Activated naive CD8-positive, alpha-beta T cell treated with anti-CD3 and anti-CD28 coated beads, Interleukin-2, amount 10 ng/mL, durations not matched to agents 7 days and 5 days (primary cell): ENCODE measurements at regions not wholly inside any gene's neighbourhood (a gene's known extent, or its start where the extent isn't known, plus 50 kb on each side); places are given as distances from the start of the nearest gene placed in this dataset.
A peak's percentile ranks its signal among the peaks of the same experiment; 100 is the strongest.

Experiments
- ATAC-seq: fragments of 150-1000 bp; cut with Tn5 transposase; one replicate; pipeline ENCODE4 v1.10.0; 2021; ENCODE audit warnings: low read depth, moderate library complexity
- POLR2A ChIA-PET: fragments of 350-600 bp; sonication (Branson Sonifier 250); formaldehyde crosslinking; loops from one replicate; lab custom pipeline; 2021; ENCODE audit warnings: antibody characterized with exemption; lab: Charles Lee
- DNase-seq: peaks from one replicate; pipeline ENCODE4 v3.0.0; 2021
- H3K27ac Mint-ChIP-seq: one replicate; pipeline ENCODE4 v1.8.0; 2022; ENCODE audit warnings: mild to moderate bottlenecking, mixed read lengths
- H3K27me3 Mint-ChIP-seq: one replicate; pipeline ENCODE4 v1.8.0; 2022; ENCODE audit warnings: mild to moderate bottlenecking, moderate library complexity, mixed read lengths
- H3K36me3 Mint-ChIP-seq: one replicate; pipeline ENCODE4 v1.8.0; 2021; ENCODE audit warnings: mild to moderate bottlenecking, mixed read lengths
- H3K4me1 Mint-ChIP-seq: one replicate; pipeline ENCODE4 v1.8.0; 2021; ENCODE audit warnings: mixed read lengths
- H3K4me3 Mint-ChIP-seq: one replicate; pipeline ENCODE4 v1.8.0; 2022; ENCODE audit warnings: mild to moderate bottlenecking, moderate library complexity, mixed read lengths
- H3K9me3 Mint-ChIP-seq: one replicate; pipeline ENCODE4 v1.8.0; 2021; ENCODE audit warnings: mixed read lengths

GRCh38 chr12:92275443-92276154, 130.0 kb upstream of the BTG1 start:
- H3K27me3 Mint-ChIP-seq: no peaks in the 10 kb centered on the region

GRCh38 chr12:92273076-92273475, 127.4 kb upstream of the BTG1 start:
- no peak overlapping the region for H3K27ac Mint-ChIP-seq

More at GRCh38 chr12:92275443-92276154, 130.0 kb upstream of the BTG1 start:
- no peak overlapping the region for H3K4me3 Mint-ChIP-seq
- DNase-seq (no peak), ATAC-seq (no peak)
- peaks cover 3% of the 10 kb centered on the region for H3K4me1 Mint-ChIP-seq
- POLR2A ChIA-PET: no interaction called here
- H3K36me3 Mint-ChIP-seq: peaks cover 8% of the 10 kb centered on the region
- peak overlapping the region; percentile 34 for H3K27ac Mint-ChIP-seq
- peaks cover 11% of the 10 kb centered on the region for H3K9me3 Mint-ChIP-seq

GRCh38 chr12:92272061-92272964, 126.7 kb upstream of the BTG1 start:
- no peak for DNase-seq
- no peak for ATAC-seq
- peaks cover 1% of the 10 kb centered on the region for H3K4me1 Mint-ChIP-seq
- POLR2A ChIA-PET: no interaction called here
- peaks cover 8% of the 10 kb centered on the region for H3K36me3 Mint-ChIP-seq
- H3K27ac Mint-ChIP-seq: no peak overlapping the region
- no peak overlapping the region for H3K4me3 Mint-ChIP-seq
- no peaks in the 10 kb centered on the region for H3K27me3 Mint-ChIP-seq
- H3K9me3 Mint-ChIP-seq: peaks cover 7% of the 10 kb centered on the region

More at GRCh38 chr12:92273076-92273475, 127.4 kb upstream of the BTG1 start:
- DNase-seq (no peak), ATAC-seq (no peak)
- Mint-ChIP-seq H3K4me1 (peaks cover 2% of the 10 kb centered on the region), H3K36me3 (peaks cover 8% of the 10 kb centered on the region), H3K4me3 (no peak overlapping the region), H3K9me3 (peaks cover 9% of the 10 kb centered on the region), H3K27me3 (no peaks in the 10 kb centered on the region)
- POLR2A ChIA-PET: no interaction called here

- Mint-ChIP-seq H3K27me3 (no peaks in the 10 kb centered on the region), H3K36me3 (peaks cover 5% of the 10 kb centered on the region), H3K4me3 (no peak overlapping the region), H3K4me1 (no peaks in the 10 kb centered on the region), H3K9me3 (peaks cover 5% of the 10 kb centered on the region), H3K27ac (no peak overlapping the region)
- no peak for ATAC-seq
- POLR2A ChIA-PET: interaction anchor here (1.7 kb wide), 1 partner anchor 127 kb away, joined by 5 read pairs; the partner anchor contains the start of gene BTG1
- DNase-seq: no peak
These were observed 125.7 kb upstream of the BTG1 start for GRCh38 chr12:92271341-92271740.

GRCh38 chr12:92270521-92270920, 124.9 kb upstream of the BTG1 start:
- Mint-ChIP-seq H3K4me3 (no peak overlapping the region), H3K36me3 (peaks cover 5% of the 10 kb centered on the region), H3K4me1 (no peaks in the 10 kb centered on the region), H3K9me3 (peaks cover 5% of the 10 kb centered on the region), H3K27me3 (no peaks in the 10 kb centered on the region), H3K27ac (no peak overlapping the region)
- no peak for DNase-seq
- POLR2A ChIA-PET: interaction anchor here (1.7 kb wide), 1 partner anchor 126 kb away, joined by 5 read pairs; the partner anchor contains the start of gene BTG1
- ATAC-seq: no peak

GRCh38 chr12:92268946-92269345, 123.3 kb upstream of the BTG1 start:
- Mint-ChIP-seq H3K4me3 (no peak overlapping the region), H3K36me3 (peaks cover 5% of the 10 kb centered on the region), H3K27me3 (no peaks in the 10 kb centered on the region), H3K27ac (no peak overlapping the region), H3K4me1 (no peaks in the 10 kb centered on the region), H3K9me3 (peaks cover 3% of the 10 kb centered on the region)
- ATAC-seq: no peak
- POLR2A ChIA-PET: no interaction called here
- DNase-seq: no peak

GRCh38 chr12:92261692-92262091, 116.0 kb upstream of the BTG1 start:
- Mint-ChIP-seq H3K4me3 (no peak overlapping the region), H3K9me3 (peaks cover 8% of the 10 kb centered on the region), H3K36me3 (peaks cover 6% of the 10 kb centered on the region), H3K4me1 (peaks cover 5% of the 10 kb centered on the region), H3K27me3 (no peaks in the 10 kb centered on the region), H3K27ac (no peak overlapping the region)
- DNase-seq (no peak), ATAC-seq (no peak)
- POLR2A ChIA-PET: interaction anchor here (1.1 kb wide), 1 partner anchor 143 kb away, joined by 4 read pairs; no protein-coding TSS in a partner anchor

GRCh38 chr12:92261071-92261470, 115.4 kb upstream of the BTG1 start:
- no peak for DNase-seq
- no peak overlapping the region for H3K4me3 Mint-ChIP-seq
- POLR2A ChIA-PET: interaction anchor here (1.1 kb wide), 1 partner anchor 144 kb away, joined by 4 read pairs; no protein-coding TSS in a partner anchor
- H3K36me3 Mint-ChIP-seq: peaks cover 10% of the 10 kb centered on the region
- H3K27me3 Mint-ChIP-seq: no peaks in the 10 kb centered on the region
- H3K9me3 Mint-ChIP-seq: peaks cover 10% of the 10 kb centered on the region
- H3K4me1 Mint-ChIP-seq: peaks cover 8% of the 10 kb centered on the region
- no peak overlapping the region for H3K27ac Mint-ChIP-seq
- no peak for ATAC-seq

- DNase-seq (no peak), ATAC-seq (no peak)
- H3K4me3 Mint-ChIP-seq: no peak overlapping the region
- POLR2A ChIA-PET: interaction anchor here (1.3 kb wide), 1 partner anchor 114 kb away, joined by 6 read pairs; the partner anchor contains the start of gene BTG1
- H3K36me3 Mint-ChIP-seq: peaks cover 13% of the 10 kb centered on the region
- peaks cover 14% of the 10 kb centered on the region for H3K9me3 Mint-ChIP-seq
- H3K4me1 Mint-ChIP-seq: peaks cover 8% of the 10 kb centered on the region
- H3K27me3 Mint-ChIP-seq: no peaks in the 10 kb centered on the region
- no peak overlapping the region for H3K27ac Mint-ChIP-seq
These were observed 114.1 kb upstream of the BTG1 start for GRCh38 chr12:92259696-92260251.

GRCh38 chr12:92259291-92259690, 113.6 kb upstream of the BTG1 start:
- Mint-ChIP-seq H3K36me3 (peaks cover 13% of the 10 kb centered on the region), H3K27me3 (no peaks in the 10 kb centered on the region), H3K27ac (no peak overlapping the region), H3K4me1 (peaks cover 8% of the 10 kb centered on the region), H3K4me3 (no peak overlapping the region), H3K9me3 (peaks cover 14% of the 10 kb centered on the region)
- no peak for DNase-seq
- POLR2A ChIA-PET: interaction anchor here (1.3 kb wide), 1 partner anchor 114 kb away, joined by 6 read pairs; the partner anchor contains the start of gene BTG1
- ATAC-seq: no peak

GRCh38 chr12:92257261-92257660, 111.6 kb upstream of the BTG1 start:
- peaks cover 8% of the 10 kb centered on the region for H3K4me1 Mint-ChIP-seq
- peaks cover 13% of the 10 kb centered on the region for H3K36me3 Mint-ChIP-seq
- no peak overlapping the region for H3K27ac Mint-ChIP-seq
- ATAC-seq (no peak), DNase-seq (no peak)
- H3K27me3 Mint-ChIP-seq: no peaks in the 10 kb centered on the region
- POLR2A ChIA-PET: interaction anchor here (0.8 kb wide), 1 partner anchor 10 kb away, joined by 3 read pairs; no protein-coding TSS in a partner anchor
- H3K4me3 Mint-ChIP-seq: no peak overlapping the region
- H3K9me3 Mint-ChIP-seq: peaks cover 14% of the 10 kb centered on the region

- POLR2A ChIA-PET: no interaction called here
- H3K27me3 Mint-ChIP-seq: no peaks in the 10 kb centered on the region
- no peak for DNase-seq
These were observed 110.1 kb upstream of the BTG1 start for GRCh38 chr12:92255741-92256140.

GRCh38 chr12:92253301-92253700, 107.7 kb upstream of the BTG1 start:
- POLR2A ChIA-PET: no interaction called here
- DNase-seq (no peak), ATAC-seq (no peak)
- H3K9me3 Mint-ChIP-seq: peaks cover 14% of the 10 kb centered on the region
- peaks cover 3% of the 10 kb centered on the region for H3K4me1 Mint-ChIP-seq
- no peak overlapping the region for H3K27ac Mint-ChIP-seq
- H3K4me3 Mint-ChIP-seq: no peak overlapping the region
- no peaks in the 10 kb centered on the region for H3K27me3 Mint-ChIP-seq
- peaks cover 9% of the 10 kb centered on the region for H3K36me3 Mint-ChIP-seq

More at GRCh38 chr12:92255741-92256140, 110.1 kb upstream of the BTG1 start:
- no peak overlapping the region for H3K27ac Mint-ChIP-seq
- peaks cover 12% of the 10 kb centered on the region for H3K36me3 Mint-ChIP-seq
- peaks cover 12% of the 10 kb centered on the region for H3K9me3 Mint-ChIP-seq
- H3K4me1 Mint-ChIP-seq: peaks cover 8% of the 10 kb centered on the region
- no peak for ATAC-seq
- H3K4me3 Mint-ChIP-seq: no peak overlapping the region
